Activated CD4-positive, alpha-beta T cell treated with anti-CD3 and anti-CD28 coated beads for 36 hours (primary cell): ENCODE measurements at regions not wholly inside any gene's neighbourhood (a gene's known extent, or its start where the extent isn't known, plus 50 kb on each side); places are given as distances from the start of the nearest gene placed in this dataset.
"Not testable (repeated sequence)": the region's sequence is repeated elsewhere in the genome, so short reads cannot be mapped to it uniquely, and the experiment has no call there.

Source experiments
- ATAC-seq: fragments of 200-7000 bp; cut with Tn5 transposase; one replicate; pipeline ENCODE4 v1.10.0; 2021; ENCODE audit warnings: mild to moderate bottlenecking, moderate library complexity
- CTCF ChIA-PET: fragments of 350-600 bp; sonication (Branson Sonifier 250); formaldehyde crosslinking; loops from one replicate; lab custom pipeline; 2021; ENCODE audit warnings: antibody characterized with exemption; lab: Charles Lee
- POLR2A ChIA-PET: fragments of 350-600 bp; sonication (Branson Sonifier 250); formaldehyde crosslinking; loops from one replicate; lab custom pipeline; 2021; ENCODE audit warnings: antibody characterized with exemption, inconsistent platforms; lab: Charles Lee
- DNase-seq: peaks from one replicate; pipeline ENCODE4 v3.0.0-alpha.2; 2020
- H3K27ac Mint-ChIP-seq: one replicate; pipeline ENCODE4 v1.8.0; 2021; ENCODE audit warnings: mixed read lengths
- H3K27me3 Mint-ChIP-seq: one replicate; pipeline ENCODE4 v1.8.0; 2021; ENCODE audit warnings: mixed read lengths
- H3K36me3 Mint-ChIP-seq: one replicate; pipeline ENCODE4 v1.8.0; 2021; ENCODE audit warnings: low read depth, mixed read lengths
- H3K4me1 Mint-ChIP-seq: one replicate; pipeline ENCODE4 v1.8.0; 2021; ENCODE audit warnings: mixed read lengths
- H3K4me3 Mint-ChIP-seq: one replicate; pipeline ENCODE4 v1.8.0; 2021; ENCODE audit warnings: mild to moderate bottlenecking, moderate library complexity, mixed read lengths
- H3K9me3 Mint-ChIP-seq: one replicate; pipeline ENCODE4 v1.8.0; 2021; ENCODE audit warnings: low read depth, mixed read lengths
- intact Hi-C, 2 experiments: fragments of 100-400 bp; cut with DNase I in 1 of 2; cut with micrococcal nuclease in 1 of 2; formaldehyde crosslinking; loops; one replicate each; pipeline versions ENCODE4 v1.14.2 to v1.15.1; 2022 to 2024; cut with DNase I, micrococcal nuclease

DNA sequence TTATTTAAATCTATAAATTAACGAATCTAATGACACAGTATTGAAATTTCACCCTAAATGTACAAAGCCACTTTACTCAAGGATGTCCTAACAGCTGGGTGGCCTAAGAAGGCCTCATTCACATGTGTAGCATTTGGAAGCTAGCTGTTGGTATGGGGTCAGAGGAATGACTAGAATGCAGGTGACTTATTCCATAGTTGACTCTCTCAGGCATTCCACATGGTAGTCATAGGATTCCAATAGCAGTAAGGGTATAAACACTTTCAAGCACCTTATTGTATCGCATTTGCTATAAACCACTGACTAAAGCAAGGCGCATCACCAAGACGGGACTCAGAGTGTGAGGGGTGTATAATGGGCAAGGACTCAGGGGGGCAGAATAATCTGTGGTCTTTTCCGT, 294.8 kb upstream of the EPHA3 start:
- Mint-ChIP-seq H3K36me3 (no peaks in the 10 kb centered on the region), H3K9me3 (no peaks in the 10 kb centered on the region), H3K27ac (no peak overlapping the region), H3K4me1 (no peaks in the 10 kb centered on the region), H3K4me3 (no peak overlapping the region), H3K27me3 (no peaks in the 10 kb centered on the region)
- ChIA-PET POLR2A (no interaction called here), CTCF (no interaction called here)
- DNase-seq (no peak), ATAC-seq (no peak)
- intact Hi-C loops: no loop called here

DNA sequence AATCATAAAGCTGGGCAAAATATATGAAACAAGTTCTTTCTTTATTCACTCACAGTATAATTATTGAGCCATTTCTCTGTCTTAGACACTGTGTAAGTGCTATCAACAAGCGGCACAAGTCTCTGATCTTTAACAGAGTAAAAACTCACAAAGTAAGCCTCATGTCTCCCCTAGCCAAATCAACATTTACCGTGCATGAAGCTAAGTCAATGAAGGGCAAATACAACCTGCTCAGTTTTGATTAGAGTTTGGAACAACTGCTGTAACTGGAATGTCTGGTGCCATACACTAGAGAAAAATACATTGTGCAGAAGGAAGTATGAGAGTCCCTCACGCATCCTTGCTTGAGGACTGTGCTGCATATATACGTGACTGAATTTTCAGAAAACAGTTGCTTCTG, 291.0 kb upstream of the EPHA3 start:
- H3K27me3 Mint-ChIP-seq: no peaks in the 10 kb centered on the region
- H3K36me3 Mint-ChIP-seq: no peaks in the 10 kb centered on the region
- ChIA-PET POLR2A (no interaction called here), CTCF (no interaction called here)
- DNase-seq: no peak
- ATAC-seq: no peak
- no peak overlapping the region for H3K4me3 Mint-ChIP-seq
- H3K4me1 Mint-ChIP-seq: no peaks in the 10 kb centered on the region
- H3K27ac Mint-ChIP-seq: no peak overlapping the region
- intact Hi-C loops: no loop called here
- no peaks in the 10 kb centered on the region for H3K9me3 Mint-ChIP-seq

DNA sequence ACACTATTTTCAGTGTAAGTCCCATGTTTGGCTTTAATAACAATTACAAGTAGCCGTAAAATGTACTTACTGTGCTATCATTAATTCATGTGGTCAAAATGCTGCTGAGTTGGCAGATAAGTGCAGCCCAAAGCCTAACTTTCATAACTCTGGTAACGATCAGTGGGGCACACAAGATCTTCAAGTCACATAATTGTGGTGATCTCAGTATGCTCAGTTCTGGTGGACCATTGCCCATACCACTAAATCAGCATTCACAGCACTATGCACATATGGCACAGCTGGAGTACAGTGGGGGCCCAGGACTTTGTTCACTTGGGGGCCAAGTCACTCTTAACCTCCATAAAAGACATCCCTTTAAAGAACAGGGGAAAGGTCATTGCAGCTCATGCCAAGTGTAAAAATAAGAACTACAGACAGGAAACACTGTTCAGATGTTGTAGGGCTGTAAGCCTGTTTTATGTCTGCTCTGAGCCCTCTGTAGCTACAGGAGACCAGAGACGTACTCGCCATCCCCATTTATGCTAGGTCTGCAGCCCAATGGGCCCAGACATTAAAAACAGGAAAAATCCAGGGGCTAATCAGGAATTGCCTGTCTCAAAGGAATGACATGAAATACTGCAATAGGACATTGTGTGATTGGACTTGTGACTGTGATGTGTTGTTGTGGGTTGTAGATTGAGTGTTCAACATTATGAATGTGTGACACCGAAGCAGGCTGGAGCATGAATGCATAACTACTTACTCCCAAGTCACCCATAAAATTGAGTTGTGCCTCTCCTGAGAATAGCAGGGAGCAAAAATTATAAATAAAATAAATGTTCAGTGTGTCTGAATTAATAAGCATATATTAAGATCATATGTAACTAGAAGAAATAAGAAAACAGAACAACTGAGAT, 282.5 kb upstream of the EPHA3 start:
- H3K27ac Mint-ChIP-seq: no peak overlapping the region
- H3K27me3 Mint-ChIP-seq: no peaks in the 10 kb centered on the region
- H3K4me3 Mint-ChIP-seq: no peak overlapping the region
- no peak for DNase-seq
- ATAC-seq: no peak
- H3K4me1 Mint-ChIP-seq: no peaks in the 10 kb centered on the region
- no peaks in the 10 kb centered on the region for H3K36me3 Mint-ChIP-seq
- CTCF ChIA-PET: no interaction called here
- intact Hi-C loops: no loop called here
- POLR2A ChIA-PET: no interaction called here
- no peaks in the 10 kb centered on the region for H3K9me3 Mint-ChIP-seq

- no peaks in the 10 kb centered on the region for H3K9me3 Mint-ChIP-seq
- H3K4me3 Mint-ChIP-seq: no peak overlapping the region
- H3K27ac Mint-ChIP-seq: no peak overlapping the region
- intact Hi-C loops: no loop called here
- H3K36me3 Mint-ChIP-seq: no peaks in the 10 kb centered on the region
- POLR2A ChIA-PET: no interaction called here
- DNase-seq: no peak
- CTCF ChIA-PET: no interaction called here
- no peaks in the 10 kb centered on the region for H3K27me3 Mint-ChIP-seq
- no peaks in the 10 kb centered on the region for H3K4me1 Mint-ChIP-seq
- no peak for ATAC-seq
Observed at GRCh38 chr3:88828466-88828865, 279.0 kb upstream of the EPHA3 start.

DNA sequence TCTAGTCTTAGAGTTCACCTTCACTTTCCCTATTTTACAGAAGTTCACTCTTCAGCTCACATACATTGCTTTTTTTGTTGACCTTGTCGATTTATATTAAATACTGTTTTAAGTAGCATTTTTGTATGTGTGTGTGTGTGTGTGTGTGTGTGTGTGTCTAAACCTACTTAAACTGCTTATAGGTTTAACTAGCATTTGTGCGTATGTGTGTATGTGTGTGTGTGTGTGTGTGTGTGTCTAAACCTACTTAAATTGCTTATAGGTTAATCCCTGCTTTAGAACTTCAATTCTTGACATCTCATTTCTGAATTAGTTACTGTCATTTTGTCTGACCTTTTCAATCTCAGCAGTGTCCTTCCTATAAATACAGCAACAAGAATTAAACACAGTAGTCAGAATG, 254.8 kb upstream of the EPHA3 start:
- H3K36me3 Mint-ChIP-seq: no peaks in the 10 kb centered on the region
- peaks cover 4% of the 10 kb centered on the region for H3K9me3 Mint-ChIP-seq
- POLR2A ChIA-PET: no interaction called here

DNA sequence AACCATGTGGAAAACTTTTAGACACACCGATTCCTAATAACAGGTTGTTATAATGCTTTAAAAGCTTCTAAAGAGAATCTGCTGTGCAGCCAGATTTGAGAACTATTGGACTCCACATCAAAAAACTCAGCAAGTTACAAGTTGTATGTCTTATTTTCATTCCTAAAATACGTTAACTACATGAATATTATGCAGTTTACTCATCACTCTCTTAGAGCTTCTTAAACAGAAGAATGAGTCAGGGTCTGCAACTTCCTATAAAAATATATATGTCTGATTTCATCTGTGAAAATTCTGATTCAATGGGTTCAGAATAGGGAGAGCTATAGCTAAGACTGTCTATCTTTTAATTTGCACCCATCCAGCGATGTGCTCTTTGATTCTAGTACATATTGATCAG, 244.2 kb upstream of the EPHA3 start:
- H3K9me3 Mint-ChIP-seq: peaks cover 2% of the 10 kb centered on the region
- DNase-seq: no peak
- H3K4me3 Mint-ChIP-seq: no peak overlapping the region
- no peaks in the 10 kb centered on the region for H3K36me3 Mint-ChIP-seq
- no peaks in the 10 kb centered on the region for H3K4me1 Mint-ChIP-seq
- ATAC-seq: no peak
- H3K27ac Mint-ChIP-seq: no peak overlapping the region
- ChIA-PET CTCF (no interaction called here), POLR2A (no interaction called here)
- H3K27me3 Mint-ChIP-seq: no peaks in the 10 kb centered on the region
- intact Hi-C loops: no loop called here

More for the DNA sequence above, 254.8 kb upstream of the EPHA3 start:
- no peak overlapping the region for H3K27ac Mint-ChIP-seq
- no peaks in the 10 kb centered on the region for H3K27me3 Mint-ChIP-seq
- H3K4me3 Mint-ChIP-seq: no peak overlapping the region
- H3K4me1 Mint-ChIP-seq: no peaks in the 10 kb centered on the region
- DNase-seq (no peak), ATAC-seq (no peak)
- CTCF ChIA-PET: no interaction called here
- intact Hi-C loops: no loop called here

GRCh38 chr3:88876724-88877123, 230.7 kb upstream of the EPHA3 start:
- no peaks in the 10 kb centered on the region for H3K27me3 Mint-ChIP-seq
- intact Hi-C loops: no loop called here
- H3K4me1 Mint-ChIP-seq: no peaks in the 10 kb centered on the region
- peaks cover 4% of the 10 kb centered on the region for H3K9me3 Mint-ChIP-seq
- no peak for DNase-seq
- no peak overlapping the region for H3K4me3 Mint-ChIP-seq
- no peak overlapping the region for H3K27ac Mint-ChIP-seq
- ATAC-seq: no peak
- no peaks in the 10 kb centered on the region for H3K36me3 Mint-ChIP-seq
- POLR2A ChIA-PET: no interaction called here
- CTCF ChIA-PET: no interaction called here

- no peaks in the 10 kb centered on the region for H3K27me3 Mint-ChIP-seq
- ChIA-PET POLR2A (no interaction called here), CTCF (no interaction called here)
- no peak overlapping the region for H3K4me3 Mint-ChIP-seq
- no peak for ATAC-seq
- DNase-seq: no peak
- H3K27ac Mint-ChIP-seq: no peak overlapping the region
- no peaks in the 10 kb centered on the region for H3K4me1 Mint-ChIP-seq
- intact Hi-C loops: no loop called here
- H3K9me3 Mint-ChIP-seq: peaks cover 4% of the 10 kb centered on the region
- H3K36me3 Mint-ChIP-seq: no peaks in the 10 kb centered on the region
Observed at GRCh38 chr3:88879905-88880304, 227.5 kb upstream of the EPHA3 start.

DNA sequence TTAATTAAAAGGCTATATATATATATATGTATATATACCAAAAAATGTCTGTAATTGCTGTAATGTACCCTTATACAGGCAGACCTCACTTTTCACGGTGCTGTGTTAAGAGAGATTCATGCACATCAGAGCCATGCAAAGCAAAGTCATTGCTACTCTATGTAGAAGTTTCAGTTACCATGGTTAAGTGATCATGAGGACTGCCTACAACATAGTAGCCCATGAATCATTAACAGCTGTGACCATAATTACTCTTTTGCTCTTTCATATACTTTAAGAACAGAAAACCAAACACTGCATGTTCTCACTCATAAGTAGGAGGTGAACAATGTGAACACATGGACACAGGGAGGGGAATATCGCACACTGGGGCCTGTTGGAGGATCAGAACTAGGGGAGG, 225.3 kb upstream of the EPHA3 start:
- no peak for DNase-seq
- H3K27ac Mint-ChIP-seq: no peak overlapping the region
- POLR2A ChIA-PET: no interaction called here
- H3K4me1 Mint-ChIP-seq: no peaks in the 10 kb centered on the region
- H3K9me3 Mint-ChIP-seq: peaks cover 4% of the 10 kb centered on the region
- intact Hi-C loops: no loop called here
- no peak overlapping the region for H3K4me3 Mint-ChIP-seq
- no peaks in the 10 kb centered on the region for H3K36me3 Mint-ChIP-seq
- no peaks in the 10 kb centered on the region for H3K27me3 Mint-ChIP-seq
- ATAC-seq: no peak
- CTCF ChIA-PET: no interaction called here

DNA sequence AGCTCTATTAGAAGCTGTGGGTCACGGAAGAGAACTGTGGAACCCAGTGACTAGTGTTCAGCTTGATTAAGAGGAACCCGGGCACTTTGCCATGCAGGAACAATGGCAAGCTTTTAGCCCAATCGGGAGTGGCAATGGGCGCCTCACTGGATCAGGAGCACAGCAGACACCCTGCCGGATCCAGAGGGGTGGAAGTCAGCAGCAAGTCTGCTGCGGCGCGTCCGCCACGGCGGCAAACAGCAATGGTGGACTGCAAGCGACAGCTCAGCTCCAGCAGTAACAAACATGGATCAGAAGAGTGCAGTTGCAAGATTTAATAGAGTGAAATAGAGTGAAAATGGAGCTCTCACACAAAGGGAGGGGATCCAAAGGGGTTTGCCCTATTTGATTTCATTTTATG, 220.8 kb upstream of the EPHA3 start:
- H3K4me1 Mint-ChIP-seq, DNase-seq, H3K27me3 Mint-ChIP-seq, CTCF ChIA-PET, POLR2A ChIA-PET, H3K9me3 Mint-ChIP-seq, H3K36me3 Mint-ChIP-seq, H3K27ac Mint-ChIP-seq, H3K4me3 Mint-ChIP-seq, ATAC-seq, intact Hi-C loops: not testable (repeated sequence)

DNA sequence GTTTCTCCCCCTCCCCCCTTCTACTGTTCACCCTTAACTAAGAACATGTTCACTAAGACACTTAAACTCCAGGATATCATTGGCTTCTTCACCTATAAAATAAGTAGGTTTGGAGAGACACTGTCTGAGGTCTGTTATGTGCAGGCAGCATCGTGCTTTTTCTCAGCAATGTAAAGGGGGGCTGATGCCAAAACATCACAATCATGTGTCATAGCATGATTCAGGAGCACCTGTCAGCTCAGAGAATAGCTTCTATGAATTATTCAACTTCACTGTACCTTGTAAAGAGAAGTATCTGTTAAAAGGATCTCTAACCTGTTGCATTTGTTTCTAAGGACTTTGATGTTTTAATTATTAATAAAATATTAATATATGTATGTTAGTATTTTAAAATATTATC, 211.4 kb upstream of the EPHA3 start:
- CTCF ChIA-PET: no interaction called here
- ATAC-seq: no peak
- Mint-ChIP-seq H3K36me3 (no peaks in the 10 kb centered on the region), H3K27ac (no peak overlapping the region), H3K9me3 (peaks cover 5% of the 10 kb centered on the region), H3K27me3 (no peaks in the 10 kb centered on the region), H3K4me1 (no peaks in the 10 kb centered on the region), H3K4me3 (no peak overlapping the region)
- intact Hi-C loops: no loop called here
- DNase-seq: no peak
- POLR2A ChIA-PET: no interaction called here

GRCh38 chr3:88912294-88912877, 195.0 kb upstream of the EPHA3 start:
- ChIA-PET POLR2A (no interaction called here), CTCF (interaction anchor here (0.6 kb wide), 1 partner anchor 14 kb away, joined by 3 read pairs; no protein-coding TSS in a partner anchor)
- Mint-ChIP-seq H3K27me3 (no peaks in the 10 kb centered on the region), H3K36me3 (no peaks in the 10 kb centered on the region), H3K27ac (no peak overlapping the region), H3K9me3 (peaks cover 1% of the 10 kb centered on the region), H3K4me3 (no peak overlapping the region), H3K4me1 (no peaks in the 10 kb centered on the region)
- intact Hi-C loops: no loop called here
- DNase-seq (no peak), ATAC-seq (no peak)
